ENCODE measurements at regions not wholly inside any gene's neighbourhood (a gene's known extent, or its start where the extent isn't known, plus 50 kb on each side); places are given as distances from the start of the nearest gene placed in this dataset.

GRCh38 chr1:14495381-14495780 lies 103.1 kb upstream of the KAZN start:
- DNase-seq (ENCODE audit: low read depth in 2 of 2): no peak

GRCh38 chr1:14495996-14496395 lies 102.5 kb upstream of the KAZN start:
- DNase-seq (ENCODE audit: low read depth in 2 of 2): no peak

- no peak for DNase-seq (ENCODE audit: low read depth in 2 of 2)
Observed at GRCh38 chr1:14498839-14499238, 99.6 kb upstream of the KAZN start.

- no peak for DNase-seq (ENCODE audit: low read depth in 2 of 2)
Observed at GRCh38 chr1:14499312-14500040, 99.0 kb upstream of the KAZN start.

- DNase-seq (ENCODE audit: low read depth in 2 of 2): no peak
Observed at GRCh38 chr1:14500041-14500440, 98.4 kb upstream of the KAZN start.

GRCh38 chr1:14500912-14501311 lies 97.6 kb upstream of the KAZN start:
- DNase-seq (ENCODE audit: low read depth in 2 of 2): no peak

GRCh38 chr1:14504517-14504916 lies 94.0 kb upstream of the KAZN start:
- no peak for DNase-seq (ENCODE audit: low read depth in 2 of 2)

GRCh38 chr1:14506471-14507255 lies 91.8 kb upstream of the KAZN start:
- DNase-seq (ENCODE audit: low read depth in 2 of 2): no peak

- DNase-seq (ENCODE audit: low read depth in 2 of 2): no peak
Observed at GRCh38 chr1:14507262-14507661, 91.2 kb upstream of the KAZN start.

GRCh38 chr1:14508613-14509012 lies 89.9 kb upstream of the KAZN start:
- no peak for DNase-seq (ENCODE audit: low read depth in 2 of 2)

- DNase-seq (ENCODE audit: low read depth in 2 of 2): no peak
Observed at GRCh38 chr1:14511166-14511680, 87.3 kb upstream of the KAZN start.

GRCh38 chr1:14511796-14512585 lies 86.5 kb upstream of the KAZN start:
- no peak for DNase-seq (ENCODE audit: low read depth in 2 of 2)

GRCh38 chr1:14513111-14513510 lies 85.4 kb upstream of the KAZN start:
- DNase-seq (ENCODE audit: low read depth in 2 of 2): no peak

- DNase-seq (ENCODE audit: low read depth in 2 of 2): no peak
Observed at GRCh38 chr1:14514739-14515138, 83.7 kb upstream of the KAZN start.

- DNase-seq (ENCODE audit: low read depth in 2 of 2): no peak
Observed at GRCh38 chr1:14516974-14517840, 81.3 kb upstream of the KAZN start.

GRCh38 chr1:14517841-14518180 lies 80.7 kb upstream of the KAZN start:
- DNase-seq (ENCODE audit: low read depth in 2 of 2): no peak

GRCh38 chr1:14519976-14520375 lies 78.5 kb upstream of the KAZN start:
- DNase-seq (ENCODE audit: low read depth in 2 of 2): no peak

GRCh38 chr1:14520514-14521163 lies 77.8 kb upstream of the KAZN start:
- DNase-seq (ENCODE audit: low read depth in 2 of 2): no peak

GRCh38 chr1:14521622-14522021 lies 76.9 kb upstream of the KAZN start:
- DNase-seq (ENCODE audit: low read depth in 2 of 2): no peak

GRCh38 chr1:14522077-14522925 lies 76.2 kb upstream of the KAZN start:
- DNase-seq (ENCODE audit: low read depth in 2 of 2): no peak
